Activated naive CD4-positive, alpha-beta T cell treated with anti-CD3 and anti-CD28 coated beads, Interleukin-2, amount 50 U/mL, for 72 hours (primary cell): ENCODE measurements at regions not wholly inside any gene's neighbourhood (a gene's known extent, or its start where the extent isn't known, plus 50 kb on each side); places are given as distances from the start of the nearest gene placed in this dataset.

ENCODE experiments used
- ATAC-seq, 2 donors: fragments of 150-1000 bp; cut with Tn5 transposase; 2 replicates each; pipeline ENCODE4 v1.10.0; 2021; ENCODE audit warnings: mild to moderate bottlenecking in 2 of 2, moderate library complexity in 2 of 2
- DNase-seq, 2 donors: peaks; one replicate each; pipeline ENCODE4 v3.0.0; 2021 to 2022; ENCODE audit warnings: low spot score in 2 of 2
- H3K27ac Mint-ChIP-seq, 2 donors: one replicate each; pipeline ENCODE4 v1.8.0; 2022; ENCODE audit warnings: mild to moderate bottlenecking in 2 of 2, mixed read lengths in 2 of 2
- H3K36me3 Mint-ChIP-seq, 2 donors: one replicate each; pipeline ENCODE4 v1.8.0; 2022; ENCODE audit warnings: mixed read lengths in 2 of 2
- H3K9me3 Mint-ChIP-seq, 2 donors: one replicate each; pipeline ENCODE4 v1.8.0; 2022; ENCODE audit warnings: mixed read lengths in 2 of 2

DNA sequence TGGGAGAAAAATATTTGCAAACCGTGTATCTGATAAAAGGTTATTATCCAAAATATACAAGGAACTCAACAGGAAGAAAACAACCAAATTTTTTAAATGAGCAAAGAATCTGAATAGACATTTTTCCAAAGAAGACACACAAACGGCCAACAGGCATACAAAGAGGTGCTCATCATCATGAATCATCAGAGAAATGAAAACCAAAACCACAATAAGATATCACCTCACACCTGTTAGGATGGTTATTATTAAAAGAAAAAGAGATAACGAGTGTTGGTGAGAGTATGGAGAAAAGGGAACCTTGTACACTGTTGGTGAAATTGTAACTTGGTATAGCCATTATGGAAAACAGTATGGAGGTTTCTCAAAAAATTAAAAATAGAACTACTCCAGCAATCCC, 463.3 kb downstream of the IRS1 start:
- ATAC-seq = peak in 1 of 2 donors; percentile 22

DNA sequence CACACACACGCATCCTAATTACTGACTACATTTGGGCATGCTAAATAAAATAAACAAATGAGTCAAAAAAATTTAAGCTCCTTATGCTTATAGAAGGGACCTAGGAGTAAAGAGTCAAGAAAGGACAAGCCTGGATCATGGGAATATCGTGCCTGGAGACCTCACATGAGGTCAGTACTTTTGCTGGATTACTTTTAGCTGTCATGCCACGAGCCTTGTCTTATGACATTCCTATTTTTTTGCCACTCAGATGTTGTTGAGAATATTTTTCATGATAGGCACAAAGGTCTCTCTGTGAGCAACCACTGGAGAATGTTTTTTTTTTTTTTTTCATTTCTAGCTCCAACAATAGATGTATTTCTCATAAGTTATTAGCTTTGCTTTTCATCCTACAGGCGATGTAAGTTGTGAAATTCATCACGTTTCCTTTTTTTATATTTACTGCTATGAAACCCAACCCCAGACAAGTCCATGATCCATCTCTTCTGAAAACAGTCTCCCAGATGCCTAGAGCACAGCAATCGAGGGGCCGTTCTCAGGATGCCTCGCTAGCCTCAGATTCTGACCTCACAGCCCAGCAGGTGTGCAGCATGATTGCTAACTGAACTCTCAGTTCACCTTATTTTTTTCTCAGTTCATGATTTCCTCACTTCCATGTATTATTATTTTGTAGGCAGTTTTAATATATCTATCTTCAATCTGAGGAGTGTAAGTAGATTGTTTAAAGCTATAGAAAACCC, 464.5 kb downstream of the IRS1 start:
- no peak overlapping the region for H3K27ac Mint-ChIP-seq
- DNase-seq = no peak
- no peaks in the 10 kb centered on the region for H3K9me3 Mint-ChIP-seq
- no peaks in the 10 kb centered on the region for H3K36me3 Mint-ChIP-seq
- no peak for ATAC-seq

More for the DNA sequence above, 463.3 kb downstream of the IRS1 start:
- DNase-seq = no peak
- no peak overlapping the region for H3K27ac Mint-ChIP-seq
- no peaks in the 10 kb centered on the region for H3K36me3 Mint-ChIP-seq
- no peaks in the 10 kb centered on the region for H3K9me3 Mint-ChIP-seq

- Mint-ChIP-seq H3K9me3 (no peaks in the 10 kb centered on the region), H3K27ac (no peak overlapping the region), H3K36me3 (no peaks in the 10 kb centered on the region)
- DNase-seq (no peak), ATAC-seq (no peak)
Observed at GRCh38 chr2:226333388-226333787, 466.2 kb downstream of the IRS1 start.

DNA sequence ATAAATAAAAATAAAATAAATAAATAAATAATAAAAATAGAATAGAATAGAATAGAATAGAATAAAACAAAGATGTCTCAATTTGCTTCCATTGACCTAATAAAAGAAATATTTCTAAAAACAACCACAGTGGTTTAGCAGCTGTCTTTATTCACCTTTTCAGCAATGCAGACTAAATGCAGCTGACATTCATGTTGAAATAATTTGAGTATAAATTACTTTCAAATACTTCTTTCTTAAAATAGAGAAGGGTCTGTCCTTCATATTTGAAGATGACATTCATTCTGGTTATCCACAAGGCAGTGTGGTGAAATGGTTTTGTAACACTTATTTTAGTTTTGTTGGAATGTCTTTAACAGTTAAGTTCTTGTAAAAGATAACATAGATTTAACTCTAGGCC, 469.4 kb downstream of the IRS1 start:
- no peak for ATAC-seq
- H3K27ac Mint-ChIP-seq = no peak overlapping the region
- no peaks in the 10 kb centered on the region for H3K9me3 Mint-ChIP-seq
- H3K36me3 Mint-ChIP-seq = no peaks in the 10 kb centered on the region
- DNase-seq = no peak

DNA sequence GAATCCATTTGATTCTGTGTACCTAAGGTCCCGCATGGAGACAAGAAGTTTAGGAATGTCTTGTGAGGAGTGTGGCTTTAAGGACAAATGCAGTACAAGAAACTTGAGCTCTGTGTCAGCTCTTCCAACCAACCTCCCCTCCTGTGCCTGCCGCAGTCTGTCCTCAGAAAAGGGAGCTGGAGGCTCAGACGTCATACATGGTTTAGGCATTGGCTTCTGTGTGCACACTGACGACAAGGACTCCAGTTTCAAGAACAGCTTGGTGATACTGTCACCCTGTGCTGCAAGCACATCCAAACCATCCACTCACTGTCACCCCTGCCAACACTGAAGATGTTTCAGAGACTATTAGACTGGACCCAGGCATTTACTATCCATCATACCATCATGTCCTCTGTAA, 470.4 kb downstream of the IRS1 start:
- Mint-ChIP-seq H3K36me3 (no peaks in the 10 kb centered on the region), H3K9me3 (no peaks in the 10 kb centered on the region), H3K27ac (no peak overlapping the region)
- no peak for DNase-seq
- ATAC-seq = no peak

DNA sequence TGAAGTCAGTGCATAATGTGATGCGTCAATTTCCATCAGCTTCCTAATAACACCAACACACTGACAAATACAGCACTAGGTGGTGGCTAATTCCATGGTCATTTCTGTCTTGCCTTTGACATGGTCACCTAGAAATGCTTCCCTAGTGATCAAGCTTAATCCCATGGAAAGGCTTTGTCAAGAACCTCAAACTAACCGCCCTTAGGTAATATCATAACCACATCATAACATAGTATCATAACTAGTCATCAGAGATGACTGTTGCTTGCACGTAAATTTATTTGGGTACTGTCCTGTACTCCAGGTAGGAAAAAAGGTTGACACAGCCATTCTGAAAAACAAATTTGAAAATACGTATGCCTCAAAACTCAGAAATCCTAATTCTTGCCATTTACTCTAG, 471.8 kb downstream of the IRS1 start:
- no peak overlapping the region for H3K27ac Mint-ChIP-seq
- H3K36me3 Mint-ChIP-seq = no peaks in the 10 kb centered on the region
- DNase-seq (no peak), ATAC-seq (no peak)
- H3K9me3 Mint-ChIP-seq = no peaks in the 10 kb centered on the region

DNA sequence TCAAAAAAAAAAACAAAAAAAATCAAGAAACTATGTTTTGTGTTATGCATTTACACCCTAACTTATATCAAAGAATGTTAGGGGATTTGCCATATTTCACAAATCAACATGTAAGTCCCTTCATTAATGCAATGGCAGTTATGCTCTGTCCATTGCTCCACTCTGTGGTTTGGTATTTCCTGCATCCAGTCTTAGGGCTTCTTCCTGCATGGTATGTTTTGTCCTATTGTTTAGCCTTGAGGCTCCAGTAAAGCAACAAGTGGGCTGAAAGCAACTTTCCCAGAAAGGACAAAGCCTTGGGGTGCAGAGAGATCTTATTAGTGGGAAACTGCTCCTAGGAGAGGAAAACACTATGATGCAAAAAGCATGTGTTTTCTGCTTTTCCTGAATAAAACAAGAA, 474.1 kb downstream of the IRS1 start:
- ATAC-seq (no peak), DNase-seq (no peak)
- no peaks in the 10 kb centered on the region for H3K9me3 Mint-ChIP-seq
- no peaks in the 10 kb centered on the region for H3K36me3 Mint-ChIP-seq
- no peak overlapping the region for H3K27ac Mint-ChIP-seq

DNA sequence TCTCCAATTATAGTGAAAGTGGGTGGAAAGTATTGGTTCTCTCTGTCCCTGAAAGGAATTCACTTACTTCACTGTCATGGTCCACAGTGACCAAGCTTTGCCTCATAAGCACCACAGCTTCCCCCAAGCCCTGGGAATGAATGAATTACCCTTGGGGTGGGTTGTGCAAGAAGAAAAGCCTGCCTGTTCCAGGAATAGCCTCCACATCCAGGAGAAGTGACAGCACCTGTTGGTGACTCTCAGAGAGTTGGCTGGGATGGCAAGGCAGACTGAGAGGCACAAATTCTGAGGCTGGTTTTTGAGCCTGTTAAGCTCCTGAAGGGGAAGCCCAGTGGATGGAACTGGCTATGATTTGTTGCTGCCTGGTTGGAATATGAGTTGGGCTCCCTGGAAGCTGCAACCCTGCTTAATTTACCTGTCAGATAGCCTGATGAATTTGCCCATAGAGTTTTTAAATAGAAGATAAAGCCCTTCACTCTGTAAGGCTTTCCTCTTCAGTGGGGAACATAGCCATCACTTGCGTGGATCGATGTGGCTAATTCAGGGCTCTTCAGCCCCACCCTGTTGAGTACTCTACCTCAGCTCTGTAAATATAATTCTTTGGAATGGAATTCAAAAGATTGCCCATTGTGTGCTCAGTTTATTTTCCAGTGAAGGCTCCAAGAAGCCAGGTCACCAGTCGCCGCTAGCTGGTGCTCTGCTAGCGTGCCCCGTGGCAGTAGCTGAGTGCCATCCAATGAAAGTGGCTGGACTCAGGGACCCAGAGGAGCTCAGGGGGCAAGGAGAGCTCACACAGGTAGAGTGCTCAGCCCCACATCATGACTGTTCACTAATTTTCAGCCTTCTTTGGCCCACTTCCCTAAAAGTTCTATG, 479.3 kb downstream of the IRS1 start:
- no peak for ATAC-seq
- H3K27ac Mint-ChIP-seq = no peak overlapping the region
- no peaks in the 10 kb centered on the region for H3K36me3 Mint-ChIP-seq
- DNase-seq = no peak
- no peaks in the 10 kb centered on the region for H3K9me3 Mint-ChIP-seq

DNA sequence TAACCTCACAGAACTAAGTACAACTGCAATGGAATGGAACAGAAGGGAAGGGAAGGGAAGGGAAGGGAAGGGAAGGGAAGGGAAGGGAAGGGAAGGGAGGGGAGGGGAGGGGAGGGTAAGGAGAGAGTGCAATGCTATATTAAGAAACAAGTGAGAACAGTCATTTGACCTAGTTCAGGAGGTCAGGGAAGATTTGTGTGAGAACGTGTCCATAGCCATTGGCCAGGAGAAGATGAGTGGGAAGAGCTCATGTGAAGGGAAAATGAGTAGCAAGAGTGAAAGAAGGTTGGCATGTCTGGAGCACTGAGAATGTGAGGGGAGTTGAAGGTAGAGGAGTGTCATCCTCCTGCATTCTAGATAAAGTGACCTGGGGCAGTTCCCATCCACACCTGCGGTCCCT, 481.6 kb downstream of the IRS1 start:
- no peaks in the 10 kb centered on the region for H3K9me3 Mint-ChIP-seq
- ATAC-seq (no peak), DNase-seq (no peak)
- no peak overlapping the region for H3K27ac Mint-ChIP-seq
- no peaks in the 10 kb centered on the region for H3K36me3 Mint-ChIP-seq

DNA sequence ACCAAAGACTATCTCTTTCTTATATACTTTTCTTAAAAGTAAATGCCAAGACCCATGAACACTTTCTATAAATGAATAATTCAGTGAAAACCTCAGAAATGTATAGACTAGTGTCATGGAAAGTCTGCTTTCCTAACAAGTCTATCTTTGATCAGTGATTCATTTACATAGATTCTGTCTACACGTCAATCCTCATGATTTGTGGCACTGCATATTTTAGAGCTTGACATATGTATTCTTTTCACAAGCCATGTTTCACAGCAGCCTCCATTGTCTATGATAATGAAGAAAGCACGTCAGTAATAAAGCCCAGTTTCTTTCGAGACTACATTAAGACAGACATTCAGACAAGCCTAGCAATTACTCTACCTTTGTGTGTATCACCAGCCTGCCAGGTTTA, 486.6 kb downstream of the IRS1 start:
- Mint-ChIP-seq H3K27ac (no peak overlapping the region), H3K9me3 (no peaks in the 10 kb centered on the region), H3K36me3 (no peaks in the 10 kb centered on the region)
- no peak for ATAC-seq
- DNase-seq = no peak

- DNase-seq (no peak), ATAC-seq (no peak)
- no peak overlapping the region for H3K27ac Mint-ChIP-seq
- H3K36me3 Mint-ChIP-seq = no peaks in the 10 kb centered on the region
- H3K9me3 Mint-ChIP-seq = no peaks in the 10 kb centered on the region
Observed at GRCh38 chr2:226312155-226312554, 487.5 kb downstream of the IRS1 start.

DNA sequence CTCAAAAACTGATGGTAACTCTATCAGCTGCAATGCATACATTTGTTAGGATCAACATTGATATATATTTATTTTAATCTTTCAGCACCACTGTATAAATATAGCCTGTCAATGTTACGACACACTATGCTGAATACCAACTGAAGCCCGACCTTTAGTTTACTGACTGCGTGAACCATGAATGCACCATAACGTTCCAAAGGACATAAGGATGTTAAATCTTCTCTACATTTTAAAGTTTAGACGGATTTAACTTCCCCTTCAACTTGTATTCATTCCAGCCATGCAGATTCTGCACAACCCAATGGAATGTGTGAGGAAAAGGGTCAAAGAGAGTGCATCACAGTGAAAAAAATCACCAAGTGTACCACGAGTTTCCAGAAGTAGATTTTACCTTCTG, 489.5 kb downstream of the IRS1 start:
- Mint-ChIP-seq H3K36me3 (no peaks in the 10 kb centered on the region), H3K9me3 (no peaks in the 10 kb centered on the region), H3K27ac (no peak overlapping the region)
- ATAC-seq = no peak
- no peak for DNase-seq

- Mint-ChIP-seq H3K36me3 (no peaks in the 10 kb centered on the region), H3K9me3 (no peaks in the 10 kb centered on the region), H3K27ac (no peak overlapping the region)
- ATAC-seq (no peak), DNase-seq (no peak)
Observed at GRCh38 chr2:226308986-226309385, 490.6 kb downstream of the IRS1 start.

DNA sequence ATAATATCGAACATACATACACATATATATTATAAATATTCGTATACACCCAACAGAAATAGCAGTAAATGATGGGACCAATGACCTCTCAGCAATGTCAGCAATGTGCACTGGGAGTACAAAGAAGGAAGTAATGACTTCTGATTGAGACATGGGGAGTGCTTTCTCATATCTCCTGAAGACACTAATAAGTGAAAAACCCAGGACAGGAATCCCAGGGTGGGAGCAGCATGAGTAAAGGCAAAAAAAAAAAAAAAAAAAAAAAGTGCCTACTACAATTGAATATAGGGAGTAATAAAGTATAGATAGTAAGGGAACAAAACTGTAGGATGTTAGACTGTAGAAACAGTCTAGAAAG, 491.3 kb downstream of the IRS1 start:
- Mint-ChIP-seq H3K36me3 (no peaks in the 10 kb centered on the region), H3K9me3 (no peaks in the 10 kb centered on the region), H3K27ac (no peak overlapping the region)
- DNase-seq (no peak), ATAC-seq (no peak)

DNA sequence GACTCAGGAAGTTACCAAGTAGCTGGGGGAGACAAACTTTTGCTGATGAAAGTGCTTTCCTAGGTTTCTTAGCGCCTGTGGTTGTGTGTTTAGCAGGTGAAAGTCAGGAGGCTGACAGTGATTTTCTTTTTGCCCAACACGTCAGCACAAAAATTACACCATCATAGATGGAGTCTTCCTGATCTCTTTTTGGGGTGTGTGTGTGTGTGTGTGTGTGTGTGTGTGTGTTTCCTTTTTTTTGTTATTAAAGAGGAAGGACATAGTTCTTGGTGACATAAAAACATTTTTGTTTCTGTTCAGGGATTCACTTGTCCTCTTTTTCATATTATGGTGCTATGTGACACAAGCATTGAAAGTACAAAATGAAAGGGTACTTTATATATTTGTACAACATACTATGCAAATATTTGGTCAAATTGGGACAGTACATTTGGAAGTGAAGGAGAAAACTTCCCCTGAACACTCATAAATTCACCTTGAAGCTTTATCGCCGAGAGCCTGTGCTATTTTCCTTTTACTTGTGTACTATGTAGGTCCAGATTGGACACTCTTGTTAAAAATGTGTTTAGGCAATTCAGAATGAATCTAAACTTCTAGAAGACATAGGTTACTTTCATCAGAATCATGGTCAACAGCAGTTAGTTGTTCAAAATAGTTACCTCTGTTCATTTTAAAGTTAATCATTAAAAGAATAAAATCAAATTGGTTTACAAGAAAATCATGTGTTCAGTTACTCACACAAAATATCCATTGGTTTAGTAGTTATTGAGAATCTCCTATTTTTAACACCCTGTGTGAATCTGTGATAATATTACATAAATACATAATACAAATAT, 491.9 kb downstream of the IRS1 start:
- ATAC-seq = no peak
- Mint-ChIP-seq H3K27ac (no peak overlapping the region), H3K36me3 (no peaks in the 10 kb centered on the region), H3K9me3 (no peaks in the 10 kb centered on the region)
- no peak for DNase-seq

- Mint-ChIP-seq H3K36me3 (no peaks in the 10 kb centered on the region), H3K27ac (no peak overlapping the region), H3K9me3 (no peaks in the 10 kb centered on the region)
- DNase-seq (no peak), ATAC-seq (no peak)
Observed at GRCh38 chr2:226306969-226307368, 492.7 kb downstream of the IRS1 start.

GRCh38 chr2:226304308-226304707, 495.3 kb downstream of the IRS1 start:
- ATAC-seq (no peak), DNase-seq (no peak)
- Mint-ChIP-seq H3K36me3 (no peaks in the 10 kb centered on the region), H3K27ac (no peak overlapping the region), H3K9me3 (no peaks in the 10 kb centered on the region)
